Type B pancreatic cell (in vitro differentiated cells): ENCODE measurements at regions not wholly inside any gene's neighbourhood (a gene's known extent, or its start where the extent isn't known, plus 50 kb on each side); places are given as distances from the start of the nearest gene placed in this dataset.

ENCODE experiments used
- DNase-seq: peaks from one replicate; pipeline ENCODE4 v3.0.0; 2021; ENCODE audit warnings: mixed read lengths; ENCODE audit not compliant: unreplicated experiment; ENCODE audit errors: extremely low spot score
- H3K27ac Mint-ChIP-seq: 2 replicates; pipeline ENCODE4 v1.8.0; 2021; ENCODE audit warnings: mild to moderate bottlenecking, mixed read lengths
- H3K27me3 Mint-ChIP-seq: 2 replicates; pipeline ENCODE4 v1.8.0; 2021; ENCODE audit warnings: mixed read lengths
- H3K36me3 Mint-ChIP-seq: 2 replicates; pipeline ENCODE4 v1.8.0; 2021; ENCODE audit warnings: mixed read lengths
- H3K4me1 Mint-ChIP-seq: one replicate; pipeline ENCODE4 v1.8.0; 2021; ENCODE audit warnings: mixed read lengths; ENCODE audit not compliant: unreplicated experiment
- H3K4me3 Mint-ChIP-seq: 2 replicates; pipeline ENCODE4 v1.8.0; 2021; ENCODE audit warnings: mild to moderate bottlenecking, mixed read lengths
- H3K9me3 Mint-ChIP-seq: 2 replicates; pipeline ENCODE4 v1.8.0; 2021; ENCODE audit warnings: mixed read lengths
- CTCF ChIP-seq: fragments of 200-600 bp; sonication (generic); conservative IDR thresholded peaks from 2 replicates; pipeline ENCODE4 v1.5.0; 2021; ENCODE audit warnings: antibody characterized with exemption, mild to moderate bottlenecking

GRCh38 chr14:97233319-97233985, 436.3 kb downstream of the VRK1 start:
- no peak overlapping the region for H3K4me3 Mint-ChIP-seq
- no peaks in the 10 kb centered on the region for H3K36me3 Mint-ChIP-seq
- H3K9me3 Mint-ChIP-seq = no peaks in the 10 kb centered on the region
- peaks cover 27% of the 10 kb centered on the region for H3K27me3 Mint-ChIP-seq
- no peak for TF ChIP-seq CTCF
- no peak for DNase-seq
- H3K27ac Mint-ChIP-seq = no peak overlapping the region
- no peaks in the 10 kb centered on the region for H3K4me1 Mint-ChIP-seq

- Mint-ChIP-seq H3K27ac (no peak overlapping the region), H3K4me1 (no peaks in the 10 kb centered on the region), H3K36me3 (no peaks in the 10 kb centered on the region), H3K9me3 (no peaks in the 10 kb centered on the region), H3K27me3 (peaks cover 28% of the 10 kb centered on the region), H3K4me3 (no peak overlapping the region)
- TF ChIP-seq CTCF = no peak
- no peak for DNase-seq
These were observed 449.5 kb downstream of the VRK1 start for GRCh38 chr14:97246648-97247047.

- H3K9me3 Mint-ChIP-seq = no peaks in the 10 kb centered on the region
- H3K27ac Mint-ChIP-seq = no peak overlapping the region
- H3K27me3 Mint-ChIP-seq = peaks cover 22% of the 10 kb centered on the region
- no peaks in the 10 kb centered on the region for H3K4me1 Mint-ChIP-seq
- DNase-seq = no peak
- H3K36me3 Mint-ChIP-seq = no peaks in the 10 kb centered on the region
- TF ChIP-seq CTCF = no peak
- no peak overlapping the region for H3K4me3 Mint-ChIP-seq
These were observed 451.8 kb downstream of the VRK1 start for GRCh38 chr14:97248973-97249372.

- TF ChIP-seq CTCF = no peak
- DNase-seq = no peak
- no peaks in the 10 kb centered on the region for H3K9me3 Mint-ChIP-seq
- no peak overlapping the region for H3K4me3 Mint-ChIP-seq
- peaks cover 22% of the 10 kb centered on the region for H3K27me3 Mint-ChIP-seq
- no peaks in the 10 kb centered on the region for H3K36me3 Mint-ChIP-seq
- no peak overlapping the region for H3K27ac Mint-ChIP-seq
- no peaks in the 10 kb centered on the region for H3K4me1 Mint-ChIP-seq
These were observed 453.7 kb downstream of the VRK1 start for GRCh38 chr14:97250931-97251330.

GRCh38 chr14:97251491-97252155, 454.4 kb downstream of the VRK1 start:
- no peak for DNase-seq

More at GRCh38 chr14:97251491-97252155, 454.4 kb downstream of the VRK1 start:
- peaks cover 19% of the 10 kb centered on the region for H3K27me3 Mint-ChIP-seq
- no peaks in the 10 kb centered on the region for H3K36me3 Mint-ChIP-seq
- no peaks in the 10 kb centered on the region for H3K9me3 Mint-ChIP-seq
- no peak for TF ChIP-seq CTCF
- no peak overlapping the region for H3K27ac Mint-ChIP-seq
- no peaks in the 10 kb centered on the region for H3K4me1 Mint-ChIP-seq
- no peak overlapping the region for H3K4me3 Mint-ChIP-seq
